Brain microvascular endothelial cell (primary cell): ENCODE measurements at regions not wholly inside any gene's neighbourhood (a gene's known extent, or its start where the extent isn't known, plus 50 kb on each side); places are given as distances from the start of the nearest gene placed in this dataset.
"Not testable (repeated sequence)": the region's sequence is repeated elsewhere in the genome, so short reads cannot be mapped to it uniquely, and the experiment has no call there.

Source experiments
- DNase-seq: peaks from one replicate; pipeline ENCODE4 v3.0.0-alpha.2; 2020
- H3K27ac ChIP-seq: fragments of 250-450 bp; sonication (Bioruptor Pico); 2 replicates; pipeline ENCODE4 v1.5.1; 2020; ENCODE audit warnings: mild to moderate bottlenecking, moderate library complexity
- H3K27me3 ChIP-seq: fragments of 250-450 bp; sonication (Bioruptor Pico); replicated peaks from 2 replicates; pipeline ENCODE4 v1.5.1; 2020; ENCODE audit warnings: mild to moderate bottlenecking
- H3K36me3 ChIP-seq: fragments of 250-450 bp; sonication (Bioruptor Pico); replicated peaks from 2 replicates; pipeline ENCODE4 v1.5.1; 2020; ENCODE audit warnings: mild to moderate bottlenecking
- H3K4me3 ChIP-seq: 2 replicates; pipeline ENCODE4 v1.5.1; 2011; ENCODE audit warnings: low read depth, mild to moderate bottlenecking, control low read depth, low read length, moderate library complexity
- CTCF ChIP-seq: IDR thresholded peaks from 2 replicates; pipeline ENCODE4 v1.5.1; 2011; ENCODE audit warnings: low read depth, mild to moderate bottlenecking, moderate library complexity, low read length, control low read depth, inconsistent platforms; ENCODE audit errors: missing control alignments
- in situ Hi-C: cut with HindIII; loops from 2 replicates; pipeline ENCODE4 v1.10.0; 2017; ENCODE audit warnings: low sequenced_read_pairs, low pct_ligation_motif_present

- Histone ChIP-seq H3K4me3 (no peak overlapping the region), H3K36me3 (no peaks in the 10 kb centered on the region), H3K27me3 (no peaks in the 10 kb centered on the region), H3K27ac (no peak overlapping the region)
- no peak for DNase-seq
- no peak for TF ChIP-seq CTCF
- in situ Hi-C loops = no loop called here
Measured at GRCh38 chr5:60494635-60495034, 205.3 kb downstream of the DEPDC1B start.

GRCh38 chr5:60494144-60494543 is 205.8 kb downstream of the DEPDC1B start:
- no peak for DNase-seq
- TF ChIP-seq CTCF = no peak
- Histone ChIP-seq H3K4me3 (no peak overlapping the region), H3K27me3 (no peaks in the 10 kb centered on the region), H3K27ac (no peak overlapping the region), H3K36me3 (no peaks in the 10 kb centered on the region)
- in situ Hi-C loops = no loop called here

GRCh38 chr5:60493372-60493771 is 206.6 kb downstream of the DEPDC1B start:
- no peak for DNase-seq
- no peaks in the 10 kb centered on the region for H3K27me3 ChIP-seq
- no peaks in the 10 kb centered on the region for H3K36me3 ChIP-seq
- in situ Hi-C loops = no loop called here
- H3K4me3 ChIP-seq = no peak overlapping the region
- H3K27ac ChIP-seq = no peak overlapping the region
- no peak for TF ChIP-seq CTCF

- Histone ChIP-seq H3K27ac (no peak overlapping the region), H3K36me3 (no peaks in the 10 kb centered on the region), H3K4me3 (no peak overlapping the region), H3K27me3 (no peaks in the 10 kb centered on the region)
- in situ Hi-C loops = no loop called here
- DNase-seq = peak; percentile 32
- no peak for TF ChIP-seq CTCF
Measured at GRCh38 chr5:60492958-60493357, 207.0 kb downstream of the DEPDC1B start.

GRCh38 chr5:60492358-60492757 is 207.6 kb downstream of the DEPDC1B start:
- H3K4me3 ChIP-seq, H3K36me3 ChIP-seq, H3K27ac ChIP-seq, DNase-seq, H3K27me3 ChIP-seq, in situ Hi-C loops: not testable (repeated sequence)

GRCh38 chr5:60490597-60491166 is 209.3 kb downstream of the DEPDC1B start:
- in situ Hi-C loops = no loop called here
- Histone ChIP-seq H3K4me3 (no peak overlapping the region), H3K36me3 (no peaks in the 10 kb centered on the region), H3K27me3 (no peaks in the 10 kb centered on the region), H3K27ac (no peak overlapping the region)
- no peak for TF ChIP-seq CTCF
- no peak for DNase-seq
